NCI-H1417 (cell line): ENCODE measurements at regions not wholly inside any gene's neighbourhood (a gene's known extent, or its start where the extent isn't known, plus 50 kb on each side); places are given as distances from the start of the nearest gene placed in this dataset.
"Not testable (repeated sequence)": the region's sequence is repeated elsewhere in the genome, so short reads cannot be mapped to it uniquely, and the experiment has no call there.

Experiments used
- DNase-seq, 3 experiments: peaks; one replicate each; lab custom pipeline; 2025; lab: John Stamatoyannopoulos, UW

DNA sequence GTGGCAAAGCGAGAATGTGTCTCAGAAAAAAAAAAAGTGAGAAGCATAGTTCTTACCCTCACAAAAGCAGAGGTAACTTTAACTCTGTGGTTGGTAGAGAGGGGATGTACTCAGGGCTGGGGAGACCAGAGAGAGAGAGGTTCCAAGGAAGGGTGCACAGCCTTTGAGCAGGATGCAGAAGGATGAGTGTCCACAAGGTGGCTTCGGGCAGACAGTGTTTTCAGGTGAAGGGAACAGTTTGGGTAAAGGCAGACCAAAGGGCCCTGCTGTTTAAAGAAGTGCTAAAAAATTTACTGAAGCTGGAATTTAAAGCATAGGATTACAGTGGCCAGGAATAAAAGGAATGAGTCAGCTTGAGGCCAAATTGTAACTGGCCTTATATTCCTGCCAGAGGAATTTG lies 2240.6 kb downstream of the EPHA3 start:
- DNase-seq: not testable (repeated sequence)

DNA sequence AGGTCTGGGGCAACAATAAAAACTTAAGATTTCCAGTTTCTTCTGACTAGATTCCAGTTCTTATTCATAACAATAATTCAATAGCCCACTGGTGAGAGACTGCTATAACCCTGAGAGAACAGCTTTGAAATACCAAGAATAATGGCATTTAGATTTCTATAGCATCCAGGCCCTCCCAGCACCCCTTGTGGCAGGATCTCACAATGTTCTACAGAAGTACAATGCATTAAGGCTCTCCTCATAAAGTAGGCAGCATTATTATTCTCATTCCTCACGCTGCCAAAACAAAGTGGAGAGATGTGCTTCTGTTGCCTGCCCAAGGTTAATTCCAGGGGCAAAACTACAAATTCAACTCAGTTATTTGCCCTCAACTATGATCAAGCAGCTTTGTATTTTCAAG lies 2241.7 kb downstream of the EPHA3 start:
- DNase-seq: not testable (repeated sequence)

DNA sequence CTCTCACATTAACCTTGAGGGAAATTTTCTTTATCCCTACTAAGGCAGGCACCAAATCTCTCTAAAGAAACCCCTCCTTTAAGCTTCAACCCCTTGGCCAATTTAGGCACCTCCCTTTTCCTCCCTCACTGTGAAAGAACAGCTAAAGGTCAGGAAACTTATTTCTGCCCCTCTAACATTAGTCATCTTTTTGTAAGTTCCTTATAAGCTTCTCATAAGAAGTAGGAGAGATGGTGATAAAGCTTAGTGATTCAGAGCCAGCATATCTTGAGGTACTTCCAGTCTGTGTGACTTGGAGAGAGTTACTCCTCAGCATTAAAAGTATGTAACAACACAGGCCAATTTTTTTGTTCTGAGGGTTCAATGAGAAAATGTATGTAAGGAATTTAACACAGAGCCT lies 2244.7 kb downstream of the EPHA3 start:
- not testable (repeated sequence) for DNase-seq

DNA sequence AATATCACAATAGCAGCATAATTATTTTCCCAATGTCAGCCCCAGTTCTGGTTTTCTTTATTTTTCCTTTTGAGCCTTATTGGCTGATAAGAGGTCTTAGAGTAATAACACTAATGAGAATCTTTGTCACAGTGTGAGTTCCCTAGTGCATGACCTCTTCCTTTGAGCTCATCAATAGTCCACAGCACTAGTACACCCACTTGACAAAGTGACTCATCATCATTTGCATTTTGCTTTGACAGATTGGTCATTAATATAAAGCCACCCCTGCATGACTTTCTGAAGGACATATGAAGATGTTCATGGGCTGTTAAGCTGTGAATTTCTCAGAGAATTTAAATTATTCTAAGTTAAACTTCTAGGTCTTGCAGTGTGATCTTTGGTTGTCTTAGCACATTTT lies 2251.9 kb downstream of the EPHA3 start:
- DNase-seq: not testable (repeated sequence)

DNA sequence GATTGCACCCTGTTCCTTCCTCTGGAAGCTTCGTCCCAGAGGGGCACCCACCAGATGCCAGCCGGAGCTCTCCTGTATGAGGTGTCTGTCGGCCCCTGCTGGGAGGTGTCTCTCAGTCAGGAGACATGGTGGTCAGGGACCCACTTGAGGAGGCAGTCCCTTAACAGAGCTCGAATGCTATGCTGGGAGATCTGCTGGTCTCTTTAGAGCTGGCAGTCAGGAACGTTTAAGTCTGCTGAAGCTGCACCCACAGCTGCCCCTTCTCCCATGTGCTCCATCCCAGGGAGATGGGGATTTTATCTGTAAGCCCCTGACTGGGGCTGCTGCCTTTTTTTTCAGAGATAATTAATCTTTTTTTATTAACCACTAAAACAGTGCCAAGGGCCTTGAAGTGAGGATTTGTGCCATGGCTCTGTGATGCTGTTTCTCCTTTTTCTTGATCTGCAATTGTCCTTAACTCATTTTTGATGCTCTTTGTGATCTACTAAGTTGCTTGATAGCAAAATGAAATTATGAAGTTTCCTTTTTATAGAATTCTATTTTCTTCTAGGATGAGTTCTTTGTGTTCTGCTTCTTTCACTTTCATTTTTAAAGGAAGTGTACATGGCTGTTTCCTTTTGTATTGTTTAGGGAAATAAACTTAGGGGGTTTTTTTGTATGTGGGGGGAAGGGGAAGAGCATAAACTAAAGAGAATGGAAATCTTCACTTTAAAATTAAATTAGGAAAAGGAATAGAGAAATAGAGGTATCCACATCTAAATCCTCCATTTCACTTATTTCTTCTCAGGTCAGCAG lies 2275.9 kb downstream of the EPHA3 start:
- DNase-seq: not testable (repeated sequence)

DNA sequence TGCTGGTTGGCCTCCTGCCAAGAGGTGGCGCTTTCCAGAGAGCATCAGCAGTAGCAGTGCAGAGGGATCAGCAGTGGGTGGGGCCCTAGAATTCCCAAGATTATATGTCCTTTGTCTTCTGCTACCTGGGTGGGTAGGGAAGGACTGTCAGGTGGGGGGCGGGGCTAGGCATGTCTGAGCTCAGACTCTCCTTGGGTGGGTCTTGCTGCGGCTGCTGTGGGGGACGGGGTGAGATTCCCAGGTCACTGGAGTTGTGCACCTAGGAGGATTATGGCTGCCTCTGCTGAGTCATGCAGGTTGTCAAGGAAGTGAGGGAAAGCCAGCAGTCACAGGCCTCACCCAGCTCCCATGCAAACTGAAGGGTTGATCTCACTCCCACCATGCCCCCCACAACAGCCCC lies 2296.5 kb downstream of the EPHA3 start:
- not testable (repeated sequence) for DNase-seq

DNA sequence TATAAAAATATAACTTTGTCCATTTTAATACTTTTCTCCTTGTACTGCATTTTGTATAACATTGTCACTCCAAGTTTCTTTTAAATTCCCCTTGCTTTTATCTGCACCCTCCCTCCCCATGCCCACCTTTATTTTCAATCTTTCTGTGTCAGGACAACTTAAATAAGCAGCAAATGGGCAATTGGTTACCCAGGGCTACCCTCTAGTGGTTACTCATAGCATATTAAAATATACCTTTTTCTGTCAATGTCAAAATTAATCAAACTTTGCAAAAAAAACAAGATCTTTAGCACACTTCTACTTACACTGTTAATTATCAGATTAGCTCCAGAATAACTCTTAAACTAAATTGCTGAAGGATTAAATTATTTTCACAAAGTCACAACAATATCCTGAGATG lies 2334.6 kb downstream of the EPHA3 start:
- not testable (repeated sequence) for DNase-seq

DNA sequence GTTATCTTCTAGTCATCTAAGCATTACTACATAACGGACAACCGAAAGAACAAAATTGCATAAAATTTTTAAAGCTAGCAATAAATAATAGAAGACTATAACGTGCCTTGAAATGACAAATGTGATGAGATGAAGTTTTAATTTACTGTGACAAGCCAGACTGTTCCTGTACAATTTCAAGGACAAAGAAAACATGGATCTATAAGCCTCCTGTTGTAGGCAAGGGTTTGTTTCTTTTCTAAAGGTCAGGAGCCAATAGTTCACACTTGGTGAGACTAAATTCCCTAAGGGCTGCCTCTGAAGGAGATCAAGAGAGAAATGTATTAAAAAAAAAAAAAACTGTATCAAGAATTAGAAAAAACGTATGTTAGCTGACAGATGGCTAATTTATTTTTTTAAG lies 2335.1 kb downstream of the EPHA3 start:
- DNase-seq: not testable (repeated sequence)

DNA sequence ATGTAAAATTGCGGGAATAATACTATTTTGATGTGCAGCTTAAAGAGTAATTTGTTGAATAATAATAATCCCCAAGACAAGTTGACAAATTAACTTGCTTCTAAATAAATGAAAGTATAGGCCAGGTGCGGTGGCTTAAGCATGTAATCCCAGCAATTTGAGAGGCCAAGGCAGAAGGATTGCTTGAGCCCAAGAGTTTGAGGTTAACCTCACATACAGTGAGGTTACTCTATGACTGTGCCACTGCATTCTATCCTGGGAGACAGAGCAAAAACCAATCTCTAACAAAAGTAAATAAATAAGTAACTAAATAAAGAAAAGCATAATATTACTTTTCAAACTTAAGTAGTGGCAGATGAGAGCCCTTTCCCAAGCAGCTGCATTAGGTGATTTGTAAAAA lies 2341.0 kb downstream of the EPHA3 start:
- DNase-seq: not testable (repeated sequence)

DNA sequence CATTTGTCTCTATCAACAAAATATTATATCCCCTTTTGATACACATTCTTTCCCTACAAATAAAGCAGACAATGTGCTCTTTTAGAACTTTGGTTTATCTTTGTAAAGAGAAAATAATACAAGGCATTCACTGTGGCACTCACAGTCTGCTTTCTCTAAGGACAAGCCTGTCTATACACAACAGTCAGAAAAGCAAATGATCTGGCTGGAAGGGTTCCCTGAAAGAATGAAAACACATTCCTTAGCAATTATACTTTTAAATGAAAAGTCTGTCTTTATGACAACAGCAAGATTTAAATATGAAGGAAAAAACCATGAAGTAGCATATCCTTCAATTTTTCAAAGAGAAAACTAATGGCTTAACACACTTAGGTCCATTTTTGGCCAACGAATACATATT lies 2359.1 kb downstream of the EPHA3 start:
- not testable (repeated sequence) for DNase-seq

DNA sequence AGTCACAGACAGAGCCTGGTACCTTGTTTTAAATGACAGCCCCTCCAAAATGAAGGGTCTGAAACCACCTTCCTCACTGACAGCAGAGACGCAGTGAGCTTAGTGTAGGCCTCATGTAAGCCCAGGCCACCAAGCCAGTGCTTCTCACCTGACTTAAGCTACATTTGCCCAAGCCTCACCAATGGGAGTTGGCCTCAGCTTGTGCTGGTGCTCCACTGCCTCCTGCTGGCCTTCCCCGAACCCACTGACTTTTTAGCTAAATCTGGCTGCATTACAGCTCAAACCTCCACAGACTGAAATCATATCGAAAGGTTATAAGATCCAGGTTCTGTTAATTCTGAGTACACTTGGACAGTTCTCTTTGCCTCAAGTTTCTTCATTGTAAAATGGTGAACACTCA lies 2361.8 kb downstream of the EPHA3 start:
- not testable (repeated sequence) for DNase-seq

DNA sequence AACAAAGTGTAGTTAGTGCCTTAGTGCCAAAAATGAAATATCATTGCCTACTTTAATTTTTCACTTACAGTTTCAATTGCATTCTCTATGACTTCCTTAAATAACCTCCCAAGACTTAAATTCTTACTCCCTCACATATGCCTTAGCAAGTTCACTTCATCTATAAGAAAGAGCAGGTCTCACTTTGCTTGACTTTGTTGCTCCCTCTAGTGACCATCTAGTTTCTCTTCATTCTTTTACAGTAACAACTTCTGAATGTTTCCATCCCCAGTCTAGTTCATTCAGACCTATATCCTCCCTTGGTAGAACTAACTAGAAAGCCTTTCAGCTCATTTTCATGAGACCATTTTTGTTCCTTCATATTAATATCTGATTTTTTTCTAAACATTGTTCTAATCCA lies 2377.6 kb downstream of the EPHA3 start:
- peak in 1 of 3 experiments; percentile 8 for DNase-seq

DNA sequence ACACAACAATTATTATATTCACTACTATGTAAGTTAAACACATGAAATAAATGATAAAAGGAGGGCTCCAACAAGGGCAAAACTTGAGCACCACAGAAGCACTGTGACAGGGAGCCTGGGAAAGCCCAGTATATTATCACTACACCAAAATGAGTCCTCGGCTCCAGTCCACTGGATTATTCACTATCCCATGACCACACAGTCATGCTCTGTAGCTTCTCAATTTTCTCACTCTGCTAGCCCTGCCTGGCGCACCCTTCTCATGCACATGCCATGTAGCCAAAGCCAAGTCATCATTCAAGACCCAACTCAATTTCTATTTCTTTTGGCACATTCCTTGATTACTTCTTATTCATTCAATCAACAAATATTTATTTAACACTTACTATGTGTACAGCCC lies 2378.5 kb downstream of the EPHA3 start:
- DNase-seq: not testable (repeated sequence)

DNA sequence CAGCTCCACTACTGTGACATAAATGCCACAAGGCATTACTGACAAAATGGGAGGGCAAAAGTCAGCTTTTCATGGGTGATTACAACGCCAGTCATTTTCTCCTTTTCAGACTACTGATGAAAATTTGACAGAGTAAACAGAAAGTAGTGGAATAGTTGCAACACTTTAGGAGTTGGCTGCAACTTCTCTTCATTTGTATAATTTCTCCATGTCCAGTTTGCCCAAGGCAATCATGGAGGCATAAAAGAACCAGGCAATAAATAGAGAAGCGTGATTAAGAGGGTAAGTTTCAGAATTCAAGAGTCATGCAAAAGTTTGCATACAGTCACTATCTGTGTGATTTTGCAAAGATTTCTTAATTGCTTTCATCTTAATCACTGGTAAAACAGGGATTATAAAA lies 2390.3 kb downstream of the EPHA3 start:
- not testable (repeated sequence) for DNase-seq

DNA sequence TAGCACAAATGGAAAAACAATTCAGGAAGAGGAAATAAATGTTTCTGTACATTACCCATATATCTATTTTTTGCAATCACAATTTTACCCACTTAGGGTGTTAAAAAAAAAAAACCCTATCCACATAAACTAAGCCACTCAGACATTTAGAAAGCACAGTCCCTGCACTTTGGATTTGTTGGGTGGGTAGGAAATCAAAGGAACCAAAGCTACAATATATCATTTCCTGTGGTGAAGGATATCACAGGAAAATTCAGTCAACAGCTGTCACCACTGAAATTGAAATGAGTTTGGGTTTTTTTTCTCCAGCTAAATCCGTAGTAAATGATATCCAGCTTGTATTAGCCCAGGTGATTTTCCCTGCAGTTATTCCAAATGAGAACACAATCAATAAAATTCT lies 2392.4 kb downstream of the EPHA3 start:
- not testable (repeated sequence) for DNase-seq

DNA sequence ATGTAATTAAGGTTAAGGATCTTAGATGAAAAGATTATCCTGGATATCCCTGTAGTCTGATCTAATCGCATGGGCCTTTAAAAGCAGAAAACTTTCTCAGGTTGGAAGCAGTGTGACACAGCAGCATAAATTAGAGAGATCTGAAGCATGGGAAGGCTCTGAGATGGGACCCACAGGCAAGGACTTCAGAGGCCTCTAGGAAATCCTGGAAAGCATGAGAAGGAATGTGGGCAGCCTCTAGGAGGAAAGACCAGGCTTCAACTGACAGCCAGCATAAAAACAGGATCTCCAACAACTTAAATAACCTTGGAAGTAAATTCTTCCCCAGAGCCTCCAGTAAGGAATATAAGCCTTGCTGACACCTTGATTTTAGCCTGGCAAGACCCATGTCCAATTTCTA lies 2397.5 kb downstream of the EPHA3 start:
- not testable (repeated sequence) for DNase-seq
